ENCODE measurements at regions not wholly inside any gene's neighbourhood (a gene's known extent, or its start where the extent isn't known, plus 50 kb on each side); places are given as distances from the start of the nearest gene placed in this dataset.

- intact Hi-C loops (cut with micrococcal nuclease; ENCODE audit: unreplicated experiment) (no loop called here), in situ Hi-C loops (cut with MboI) (no loop called here)
- Histone ChIP-seq H4K20me1 (ENCODE audit: control insufficient read depth, insufficient read depth) (no peaks in the 10 kb centered on the region), H3K4me2 (ENCODE audit: control insufficient read depth, insufficient read depth) (no peak overlapping the region), H2AFZ (ENCODE audit: control insufficient read depth, low read depth, low read length) (no peak overlapping the region), H3K4me1 (ENCODE audit: control insufficient read depth, insufficient read depth, low read length) (no peaks in the 10 kb centered on the region), H3K27me3 (replicated peaks in 1 of 2; ENCODE audit: control insufficient read depth in 2 of 2, insufficient read depth in 2 of 2, low read length in 1 of 2) (no peaks in the 10 kb centered on the region), H3K36me3 (ENCODE audit: control insufficient read depth in 2 of 2, insufficient read depth in 2 of 2, low read length in 1 of 2) (no peaks in the 10 kb centered on the region), H3K9ac (ENCODE audit: control insufficient read depth, insufficient read depth, low read length) (no peak overlapping the region), H3K9me3 (replicated peaks; ENCODE audit: control insufficient read depth, insufficient read depth, low read length) (no peaks in the 10 kb centered on the region), H3K27ac (ENCODE audit: control insufficient read depth, insufficient read depth) (no peak overlapping the region), H3K79me2 (ENCODE audit: control insufficient read depth, insufficient read depth, low read length) (no peaks in the 10 kb centered on the region), H3K4me3 (no peak overlapping the region)
- ChIA-PET CTCF (no interaction called here), POLR2A (no interaction called here), SMC1A (ENCODE audit: uncharacterized antibody, unreplicated experiment) (no interaction called here), RAD21 (ENCODE audit: unreplicated experiment) (no interaction called here)
- no TSS peak for BruUV-seq (replicated peaks)
- 22% methylated on average over 4 of the region's 4 CpGs for WGBS (ENCODE audit: insufficient coverage, insufficient replicate concordance, low lambda C conversion rate, missing lambda C conversion rate)
- no peak for ATAC-seq
- DNase-seq (ENCODE audit: low read depth, low spot score): no peak
- no peak for FAIRE-seq
- TF ChIP-seq JUNB (IDR thresholded peaks at IDR 0.05): no peak
- TF ChIP-seq EZH2 (IDR thresholded peaks at IDR 0.05; ENCODE audit: borderline replicate concordance, control insufficient read depth, low read depth, low read length): no peak
- no peak for TF ChIP-seq KLF5 (IDR thresholded peaks at IDR 0.05; ENCODE audit: partially characterized antibody)
- TF ChIP-seq ZNF687 (IDR thresholded peaks at IDR 0.05): no peak
- no peak for TF ChIP-seq RAD51 (IDR thresholded peaks at IDR 0.05)
- TF ChIP-seq PBX3 (IDR thresholded peaks at IDR 0.05; ENCODE audit: insufficient replicate concordance, low read depth, low read length): no peak
- TF ChIP-seq ZSCAN29 (IDR thresholded peaks at IDR 0.05): no peak
- no peak for TF ChIP-seq STAT3 (IDR thresholded peaks at IDR 0.05; ENCODE audit: low read depth, low read length)
- TF ChIP-seq CHD1 (IDR thresholded peaks at IDR 0.05; ENCODE audit: low read depth, low read length): no peak
- TF ChIP-seq TCF3 (IDR thresholded peaks at IDR 0.05; ENCODE audit: borderline replicate concordance, insufficient read depth, low read depth, low read length): no peak
- TF ChIP-seq ZNF217 (IDR thresholded peaks at IDR 0.05): no peak
- TF ChIP-seq MYC (IDR thresholded peaks at IDR 0.05; ENCODE audit: insufficient read depth, insufficient read length, insufficient replicate concordance, low read length, severe bottlenecking): no peak
- TF ChIP-seq PML (IDR thresholded peaks at IDR 0.05; ENCODE audit: low read length): no peak
- TF ChIP-seq NFIC (IDR thresholded peaks at IDR 0.05; ENCODE audit: low read depth, low read length): no peak
- TF ChIP-seq PKNOX1 (IDR thresholded peaks at IDR 0.05): no peak
- TF ChIP-seq YY1 (IDR thresholded peaks at IDR 0.05; ENCODE audit: low read depth, low read length): no peak
- TF ChIP-seq EP300 (IDR thresholded peaks at IDR 0.05; ENCODE audit: borderline replicate concordance in 1 of 2, control insufficient read depth in 1 of 2, low read depth in 2 of 2, low read length in 2 of 2): no peak
Measured at GRCh38 chr3:28743831-28744230, 395.2 kb upstream of the AZI2 start.

All from GM12878 (cell line).